GM08714 (cell line): ENCODE measurements at regions not wholly inside any gene's neighbourhood (a gene's known extent, or its start where the extent isn't known, plus 50 kb on each side); places are given as distances from the start of the nearest gene placed in this dataset.
"Not testable (repeated sequence)": the region's sequence is repeated elsewhere in the genome, so short reads cannot be mapped to it uniquely, and the experiment has no call there.

Experiments used
- H3K4me3 ChIP-seq: fragments of 200-500 bp; sonication (Bioruptor generic); 2 replicates; pipeline ENCODE4 v1.5.1; 2014; ENCODE audit warnings: mild to moderate bottlenecking, low read length, inconsistent platforms
- ZNF274 ChIP-seq: IDR thresholded peaks from 2 replicates; pipeline ENCODE4 v1.6.1; 2012; ENCODE audit warnings: mild to moderate bottlenecking, low read depth, low read length

- no peak for TF ChIP-seq ZNF274
- H3K4me3 ChIP-seq, result no peak overlapping the region
These were observed 202.7 kb downstream of the ACKR3 start for GRCh38 chr2:236772220-236772837.

- no peak overlapping the region for H3K4me3 ChIP-seq
- TF ChIP-seq ZNF274, result no peak
These were observed 203.6 kb downstream of the ACKR3 start for GRCh38 chr2:236773206-236773605.

- no peak for TF ChIP-seq ZNF274
- no peak overlapping the region for H3K4me3 ChIP-seq
These were observed 204.5 kb downstream of the ACKR3 start for GRCh38 chr2:236774171-236774570.

- no peak overlapping the region for H3K4me3 ChIP-seq
- no peak for TF ChIP-seq ZNF274
These were observed 205.9 kb downstream of the ACKR3 start for GRCh38 chr2:236775511-236775910.

GRCh38 chr2:236776206-236776605 lies 206.6 kb downstream of the ACKR3 start:
- TF ChIP-seq ZNF274, result no peak

GRCh38 chr2:236776695-236777251 lies 207.1 kb downstream of the ACKR3 start:
- no peak overlapping the region for H3K4me3 ChIP-seq
- TF ChIP-seq ZNF274, result no peak

More at GRCh38 chr2:236776206-236776605, 206.6 kb downstream of the ACKR3 start:
- H3K4me3 ChIP-seq, result no peak overlapping the region

- no peak for TF ChIP-seq ZNF274
- H3K4me3 ChIP-seq, result no peak overlapping the region
These were observed 207.8 kb downstream of the ACKR3 start for GRCh38 chr2:236777408-236777807.

- no peak for TF ChIP-seq ZNF274
- H3K4me3 ChIP-seq, result no peak overlapping the region
These were observed 212.6 kb downstream of the ACKR3 start for GRCh38 chr2:236781933-236782816.

GRCh38 chr2:236782938-236783337 lies 213.3 kb downstream of the ACKR3 start:
- no peak overlapping the region for H3K4me3 ChIP-seq
- no peak for TF ChIP-seq ZNF274

GRCh38 chr2:236783417-236784020 lies 213.9 kb downstream of the ACKR3 start:
- TF ChIP-seq ZNF274, result no peak
- H3K4me3 ChIP-seq, result no peak overlapping the region

- no peak for TF ChIP-seq ZNF274
These were observed 216.0 kb downstream of the ACKR3 start for GRCh38 chr2:236785611-236786057.

GRCh38 chr2:236786751-236787150 lies 217.1 kb downstream of the ACKR3 start:
- TF ChIP-seq ZNF274, result no peak
- H3K4me3 ChIP-seq, result no peak overlapping the region

More at GRCh38 chr2:236785611-236786057, 216.0 kb downstream of the ACKR3 start:
- no peak overlapping the region for H3K4me3 ChIP-seq

- not testable (repeated sequence) for H3K4me3 ChIP-seq
These were observed 217.8 kb downstream of the ACKR3 start for GRCh38 chr2:236787376-236787775.

GRCh38 chr2:236787885-236788284 lies 218.3 kb downstream of the ACKR3 start:
- no peak overlapping the region for H3K4me3 ChIP-seq
- no peak for TF ChIP-seq ZNF274
